ENCODE measurements at regions not wholly inside any gene's neighbourhood (a gene's known extent, or its start where the extent isn't known, plus 50 kb on each side); places are given as distances from the start of the nearest gene placed in this dataset.

DNA sequence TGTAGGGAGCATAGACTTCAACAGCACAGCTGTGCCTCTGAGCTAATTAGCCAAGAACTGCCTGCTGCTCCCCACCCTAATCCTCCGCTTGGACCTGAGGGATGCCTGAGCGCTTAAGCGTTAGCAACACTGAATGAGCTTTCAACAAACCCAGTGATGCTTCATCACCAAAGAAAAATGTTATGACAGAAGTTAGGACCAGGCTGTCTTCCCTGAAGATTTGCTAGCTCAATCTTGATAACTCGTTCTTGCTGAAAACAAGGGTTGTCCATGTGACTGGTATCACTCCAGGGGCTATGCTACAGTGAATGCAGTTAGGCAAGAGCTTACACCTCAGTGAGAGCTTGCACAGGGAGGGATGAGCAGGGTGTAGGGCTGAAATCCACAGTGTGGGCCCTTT is 190.7 kb upstream of the SIX2 start:
- ATAC-seq, result no peak
- no peak for TF ChIP-seq PPARA (CRISPR knock-in tag; IDR thresholded peaks at IDR 0.05; ENCODE audit: borderline replicate concordance)
- TF ChIP-seq RARB (CRISPR knock-in tag; IDR thresholded peaks at IDR 0.05), result no peak
- no peak for TF ChIP-seq OSR1 (CRISPR knock-in tag; IDR thresholded peaks at IDR 0.05)
- no peak for TF ChIP-seq ZFP3 (CRISPR knock-in tag; IDR thresholded peaks at IDR 0.05)
- no peak for TF ChIP-seq GLIS3 (CRISPR knock-in tag; IDR thresholded peaks at IDR 0.05)

DNA sequence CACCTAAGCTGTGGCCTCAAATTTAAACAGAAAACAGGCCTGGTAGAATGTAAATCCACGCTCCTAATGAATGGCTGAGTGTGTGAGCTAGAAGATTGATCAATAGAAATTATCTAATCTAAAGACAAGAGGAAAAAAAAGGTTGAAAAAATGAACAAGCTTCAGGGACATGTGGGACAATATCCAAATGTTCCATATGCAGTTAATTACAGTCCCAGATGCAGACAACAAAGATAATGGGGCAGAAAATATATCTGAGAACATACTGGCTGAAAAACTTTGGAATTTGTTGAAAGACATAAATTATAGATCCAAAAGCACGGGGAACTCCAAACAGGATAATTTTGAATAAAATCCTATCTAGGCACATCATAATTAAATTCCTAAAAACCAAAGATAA is 186.7 kb upstream of the SIX2 start:
- ATAC-seq, result no peak
- TF ChIP-seq, protein P1, sequence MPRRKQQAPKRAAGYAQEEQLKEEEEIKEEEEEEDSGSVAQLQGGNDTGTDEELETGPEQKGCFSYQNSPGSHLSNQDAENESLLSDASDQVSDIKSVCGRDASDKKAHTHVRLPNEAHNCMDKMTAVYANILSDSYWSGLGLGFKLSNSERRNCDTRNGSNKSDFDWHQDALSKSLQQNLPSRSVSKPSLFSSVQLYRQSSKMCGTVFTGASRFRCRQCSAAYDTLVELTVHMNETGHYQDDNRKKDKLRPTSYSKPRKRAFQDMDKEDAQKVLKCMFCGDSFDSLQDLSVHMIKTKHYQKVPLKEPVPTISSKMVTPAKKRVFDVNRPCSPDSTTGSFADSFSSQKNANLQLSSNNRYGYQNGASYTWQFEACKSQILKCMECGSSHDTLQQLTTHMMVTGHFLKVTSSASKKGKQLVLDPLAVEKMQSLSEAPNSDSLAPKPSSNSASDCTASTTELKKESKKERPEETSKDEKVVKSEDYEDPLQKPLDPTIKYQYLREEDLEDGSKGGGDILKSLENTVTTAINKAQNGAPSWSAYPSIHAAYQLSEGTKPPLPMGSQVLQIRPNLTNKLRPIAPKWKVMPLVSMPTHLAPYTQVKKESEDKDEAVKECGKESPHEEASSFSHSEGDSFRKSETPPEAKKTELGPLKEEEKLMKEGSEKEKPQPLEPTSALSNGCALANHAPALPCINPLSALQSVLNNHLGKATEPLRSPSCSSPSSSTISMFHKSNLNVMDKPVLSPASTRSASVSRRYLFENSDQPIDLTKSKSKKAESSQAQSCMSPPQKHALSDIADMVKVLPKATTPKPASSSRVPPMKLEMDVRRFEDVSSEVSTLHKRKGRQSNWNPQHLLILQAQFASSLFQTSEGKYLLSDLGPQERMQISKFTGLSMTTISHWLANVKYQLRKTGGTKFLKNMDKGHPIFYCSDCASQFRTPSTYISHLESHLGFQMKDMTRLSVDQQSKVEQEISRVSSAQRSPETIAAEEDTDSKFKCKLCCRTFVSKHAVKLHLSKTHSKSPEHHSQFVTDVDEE (CRISPR knock-in tag; IDR thresholded peaks at IDR 0.05), result no peak
- TF ChIP-seq, protein P2, sequence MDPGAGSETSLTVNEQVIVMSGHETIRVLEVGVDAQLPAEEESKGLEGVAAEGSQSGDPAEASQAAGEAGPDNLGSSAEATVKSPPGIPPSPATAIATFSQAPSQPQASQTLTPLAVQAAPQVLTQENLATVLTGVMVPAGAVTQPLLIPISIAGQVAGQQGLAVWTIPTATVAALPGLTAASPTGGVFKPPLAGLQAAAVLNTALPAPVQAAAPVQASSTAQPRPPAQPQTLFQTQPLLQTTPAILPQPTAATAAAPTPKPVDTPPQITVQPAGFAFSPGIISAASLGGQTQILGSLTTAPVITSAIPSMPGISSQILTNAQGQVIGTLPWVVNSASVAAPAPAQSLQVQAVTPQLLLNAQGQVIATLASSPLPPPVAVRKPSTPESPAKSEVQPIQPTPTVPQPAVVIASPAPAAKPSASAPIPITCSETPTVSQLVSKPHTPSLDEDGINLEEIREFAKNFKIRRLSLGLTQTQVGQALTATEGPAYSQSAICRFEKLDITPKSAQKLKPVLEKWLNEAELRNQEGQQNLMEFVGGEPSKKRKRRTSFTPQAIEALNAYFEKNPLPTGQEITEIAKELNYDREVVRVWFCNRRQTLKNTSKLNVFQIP (CRISPR knock-in tag; IDR thresholded peaks at IDR 0.05; ENCODE audit: borderline replicate concordance, low read depth), result no peak
- TF ChIP-seq ZC3H10 (CRISPR knock-in tag; IDR thresholded peaks at IDR 0.05) (no peak), ZNF70 (CRISPR knock-in tag; IDR thresholded peaks at IDR 0.05) (no peak), ARNTL (CRISPR knock-in tag; IDR thresholded peaks at IDR 0.05; ENCODE audit: borderline replicate concordance, low read depth) (no peak), RARB (CRISPR knock-in tag; IDR thresholded peaks at IDR 0.05) (no peak), OSR1 (CRISPR knock-in tag; IDR thresholded peaks at IDR 0.05) (no peak), TCF4 (CRISPR knock-in tag; IDR thresholded peaks at IDR 0.05; ENCODE audit: borderline replicate concordance) (no peak), TOX (CRISPR knock-in tag; IDR thresholded peaks at IDR 0.05; ENCODE audit: borderline replicate concordance) (no peak)
- TF ChIP-seq, protein P3, sequence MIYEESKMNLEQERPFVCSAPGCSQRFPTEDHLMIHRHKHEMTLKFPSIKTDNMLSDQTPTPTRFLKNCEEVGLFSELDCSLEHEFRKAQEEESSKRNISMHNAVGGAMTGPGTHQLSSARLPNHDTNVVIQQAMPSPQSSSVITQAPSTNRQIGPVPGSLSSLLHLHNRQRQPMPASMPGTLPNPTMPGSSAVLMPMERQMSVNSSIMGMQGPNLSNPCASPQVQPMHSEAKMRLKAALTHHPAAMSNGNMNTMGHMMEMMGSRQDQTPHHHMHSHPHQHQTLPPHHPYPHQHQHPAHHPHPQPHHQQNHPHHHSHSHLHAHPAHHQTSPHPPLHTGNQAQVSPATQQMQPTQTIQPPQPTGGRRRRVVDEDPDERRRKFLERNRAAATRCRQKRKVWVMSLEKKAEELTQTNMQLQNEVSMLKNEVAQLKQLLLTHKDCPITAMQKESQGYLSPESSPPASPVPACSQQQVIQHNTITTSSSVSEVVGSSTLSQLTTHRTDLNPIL (CRISPR knock-in tag; IDR thresholded peaks at IDR 0.05; ENCODE audit: low read depth), result no peak
- TF ChIP-seq, protein P4, sequence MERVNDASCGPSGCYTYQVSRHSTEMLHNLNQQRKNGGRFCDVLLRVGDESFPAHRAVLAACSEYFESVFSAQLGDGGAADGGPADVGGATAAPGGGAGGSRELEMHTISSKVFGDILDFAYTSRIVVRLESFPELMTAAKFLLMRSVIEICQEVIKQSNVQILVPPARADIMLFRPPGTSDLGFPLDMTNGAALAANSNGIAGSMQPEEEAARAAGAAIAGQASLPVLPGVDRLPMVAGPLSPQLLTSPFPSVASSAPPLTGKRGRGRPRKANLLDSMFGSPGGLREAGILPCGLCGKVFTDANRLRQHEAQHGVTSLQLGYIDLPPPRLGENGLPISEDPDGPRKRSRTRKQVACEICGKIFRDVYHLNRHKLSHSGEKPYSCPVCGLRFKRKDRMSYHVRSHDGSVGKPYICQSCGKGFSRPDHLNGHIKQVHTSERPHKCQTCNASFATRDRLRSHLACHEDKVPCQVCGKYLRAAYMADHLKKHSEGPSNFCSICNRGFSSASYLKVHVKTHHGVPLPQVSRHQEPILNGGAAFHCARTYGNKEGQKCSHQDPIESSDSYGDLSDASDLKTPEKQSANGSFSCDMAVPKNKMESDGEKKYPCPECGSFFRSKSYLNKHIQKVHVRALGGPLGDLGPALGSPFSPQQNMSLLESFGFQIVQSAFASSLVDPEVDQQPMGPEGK (CRISPR knock-in tag; IDR thresholded peaks at IDR 0.05; ENCODE audit: borderline replicate concordance), result no peak

DNA sequence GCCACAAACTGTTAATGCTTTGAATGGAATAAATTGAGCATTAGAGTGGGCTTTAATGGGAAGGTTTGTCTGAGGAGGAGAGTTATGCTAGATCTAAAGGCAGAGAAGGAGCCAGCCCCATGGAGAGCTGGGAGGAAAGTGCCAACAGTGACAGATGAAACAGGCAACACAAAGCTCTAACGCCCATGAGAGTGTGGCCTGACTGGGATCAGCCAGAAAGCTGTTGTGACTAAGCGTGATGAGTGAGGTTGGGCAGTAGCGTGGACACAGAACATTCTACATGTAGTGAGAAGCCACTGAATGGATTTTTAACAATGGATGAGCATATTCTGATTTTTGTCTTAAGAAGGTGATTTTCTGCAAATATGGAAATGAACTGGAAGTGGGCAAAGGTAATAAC is 185.3 kb upstream of the SIX2 start:
- no peak for ATAC-seq
- TF ChIP-seq, protein P4 (CRISPR knock-in tag; IDR thresholded peaks at IDR 0.05; ENCODE audit: borderline replicate concordance), result no peak
- TF ChIP-seq ZFP30 (CRISPR knock-in tag; IDR thresholded peaks at IDR 0.05), result no peak
- no peak for TF ChIP-seq PPARA (CRISPR knock-in tag; IDR thresholded peaks at IDR 0.05; ENCODE audit: borderline replicate concordance)
- TF ChIP-seq GLIS3 (CRISPR knock-in tag; IDR thresholded peaks at IDR 0.05), result no peak
- no peak for TF ChIP-seq RARB (CRISPR knock-in tag; IDR thresholded peaks at IDR 0.05)
- no peak for TF ChIP-seq TOX (CRISPR knock-in tag; IDR thresholded peaks at IDR 0.05; ENCODE audit: borderline replicate concordance)
- TF ChIP-seq, protein P3 (CRISPR knock-in tag; IDR thresholded peaks at IDR 0.05; ENCODE audit: low read depth), result no peak
- TF ChIP-seq ISL1 (CRISPR knock-in tag; IDR thresholded peaks at IDR 0.05), result no peak
- no peak for TF ChIP-seq BACH2 (CRISPR knock-in tag; IDR thresholded peaks at IDR 0.05; ENCODE audit: borderline replicate concordance)
- TF ChIP-seq, protein P1 (CRISPR knock-in tag; IDR thresholded peaks at IDR 0.05), result no peak
- no peak for TF ChIP-seq SNAI2 (CRISPR knock-in tag; IDR thresholded peaks at IDR 0.05)
- TF ChIP-seq ZNF8 (CRISPR knock-in tag; IDR thresholded peaks at IDR 0.05), result no peak
- TF ChIP-seq ZNF565 (CRISPR knock-in tag; conservative IDR thresholded peaks at IDR 0.05; ENCODE audit: low read depth), result no peak
- TF ChIP-seq ZC3H10 (CRISPR knock-in tag; IDR thresholded peaks at IDR 0.05), result no peak
- TF ChIP-seq ZFP3 (CRISPR knock-in tag; IDR thresholded peaks at IDR 0.05), result no peak
- no peak for TF ChIP-seq OSR1 (CRISPR knock-in tag; IDR thresholded peaks at IDR 0.05)
